ENCODE measurements at regions not wholly inside any gene's neighbourhood (a gene's known extent, or its start where the extent isn't known, plus 50 kb on each side); places are given as distances from the start of the nearest gene placed in this dataset.

DNA sequence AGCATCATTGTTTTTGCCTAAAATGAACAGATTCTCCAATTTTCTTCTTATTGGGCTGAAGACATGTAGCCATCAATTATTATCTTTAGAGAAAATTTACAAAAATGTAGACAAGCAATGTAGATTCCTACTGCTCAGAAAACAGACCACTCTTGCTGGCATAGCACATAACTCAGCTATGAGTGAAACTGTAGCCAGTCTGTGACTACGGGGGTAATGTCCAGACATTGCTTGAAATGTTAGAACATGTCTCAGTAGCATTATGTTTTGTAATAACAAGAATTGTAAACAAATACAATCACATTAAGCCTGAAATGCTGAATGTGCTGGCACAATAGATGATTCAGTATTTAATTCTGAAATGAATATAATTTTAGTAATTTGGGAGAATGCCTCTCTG is 265.7 kb upstream of the KCNJ16 start:
- 88 to 90% methylated on average over 1 of the region's 1 CpG for WGBS, 2 donors
- TF ChIP-seq, protein P1, sequence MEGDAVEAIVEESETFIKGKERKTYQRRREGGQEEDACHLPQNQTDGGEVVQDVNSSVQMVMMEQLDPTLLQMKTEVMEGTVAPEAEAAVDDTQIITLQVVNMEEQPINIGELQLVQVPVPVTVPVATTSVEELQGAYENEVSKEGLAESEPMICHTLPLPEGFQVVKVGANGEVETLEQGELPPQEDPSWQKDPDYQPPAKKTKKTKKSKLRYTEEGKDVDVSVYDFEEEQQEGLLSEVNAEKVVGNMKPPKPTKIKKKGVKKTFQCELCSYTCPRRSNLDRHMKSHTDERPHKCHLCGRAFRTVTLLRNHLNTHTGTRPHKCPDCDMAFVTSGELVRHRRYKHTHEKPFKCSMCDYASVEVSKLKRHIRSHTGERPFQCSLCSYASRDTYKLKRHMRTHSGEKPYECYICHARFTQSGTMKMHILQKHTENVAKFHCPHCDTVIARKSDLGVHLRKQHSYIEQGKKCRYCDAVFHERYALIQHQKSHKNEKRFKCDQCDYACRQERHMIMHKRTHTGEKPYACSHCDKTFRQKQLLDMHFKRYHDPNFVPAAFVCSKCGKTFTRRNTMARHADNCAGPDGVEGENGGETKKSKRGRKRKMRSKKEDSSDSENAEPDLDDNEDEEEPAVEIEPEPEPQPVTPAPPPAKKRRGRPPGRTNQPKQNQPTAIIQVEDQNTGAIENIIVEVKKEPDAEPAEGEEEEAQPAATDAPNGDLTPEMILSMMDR (IDR thresholded peaks at IDR 0.05) = no peak
- no peak for TF ChIP-seq POLR2A (IDR thresholded peaks at IDR 0.05)
- Histone ChIP-seq H3K4me3 (no peak overlapping the region), H3K27me3 (no peaks in the 10 kb centered on the region), H3K9me3 (no peaks in the 10 kb centered on the region), H3K4me1 (no peaks in the 10 kb centered on the region), H3K36me3 (ENCODE audit: low read depth, missing control alignments) (no peaks in the 10 kb centered on the region), H3K27ac (no peak overlapping the region)
- DNase-seq = no peak
- intact Hi-C loops (cut with DNase I; ENCODE audit: low total_unique reads) = no loop called here

DNA sequence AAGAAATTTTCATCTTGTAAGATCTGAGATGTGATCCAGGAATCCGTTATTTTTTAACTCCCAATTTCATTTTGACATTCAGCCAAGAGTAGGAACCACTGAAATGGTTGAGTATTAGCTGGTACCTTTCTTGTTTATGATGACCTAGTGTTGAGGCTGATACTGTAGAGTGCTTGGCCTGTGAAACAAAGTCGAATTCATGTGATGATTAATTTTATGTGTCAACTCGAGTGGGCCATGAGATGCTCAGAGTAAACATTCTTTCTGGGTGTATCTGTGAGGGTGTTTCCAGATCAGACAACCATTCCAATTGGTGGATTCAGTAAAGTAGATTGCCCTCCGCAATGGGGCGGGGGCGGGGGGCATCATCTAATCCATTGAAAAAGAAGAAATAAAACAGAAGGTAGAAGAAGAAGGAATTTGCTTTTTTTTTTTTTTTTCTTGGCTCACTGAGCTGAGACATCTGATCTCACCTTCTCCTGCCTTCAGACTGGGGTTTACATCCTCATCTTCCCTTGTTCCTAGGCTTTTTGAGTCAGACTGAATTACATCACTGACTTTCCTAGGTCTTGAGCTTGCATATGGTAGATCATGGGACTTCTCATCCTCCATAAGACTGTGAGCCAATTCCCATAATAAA is 264.6 kb upstream of the KCNJ16 start:
- no peak for TF ChIP-seq POLR2A (IDR thresholded peaks at IDR 0.05)
- TF ChIP-seq, protein P1 (IDR thresholded peaks at IDR 0.05) = no peak
- H3K27ac ChIP-seq = no peak overlapping the region
- no peaks in the 10 kb centered on the region for H3K36me3 ChIP-seq (ENCODE audit: low read depth, missing control alignments)
- H3K4me1 ChIP-seq = no peaks in the 10 kb centered on the region
- H3K27me3 ChIP-seq = no peaks in the 10 kb centered on the region
- no peak overlapping the region for H3K4me3 ChIP-seq
- no peak for DNase-seq
- intact Hi-C loops (cut with DNase I; ENCODE audit: low total_unique reads) = no loop called here
- WGBS, 2 donors = 86 to 89% methylated on average over 6 of the region's 6 CpGs
- H3K9me3 ChIP-seq = no peaks in the 10 kb centered on the region

DNA sequence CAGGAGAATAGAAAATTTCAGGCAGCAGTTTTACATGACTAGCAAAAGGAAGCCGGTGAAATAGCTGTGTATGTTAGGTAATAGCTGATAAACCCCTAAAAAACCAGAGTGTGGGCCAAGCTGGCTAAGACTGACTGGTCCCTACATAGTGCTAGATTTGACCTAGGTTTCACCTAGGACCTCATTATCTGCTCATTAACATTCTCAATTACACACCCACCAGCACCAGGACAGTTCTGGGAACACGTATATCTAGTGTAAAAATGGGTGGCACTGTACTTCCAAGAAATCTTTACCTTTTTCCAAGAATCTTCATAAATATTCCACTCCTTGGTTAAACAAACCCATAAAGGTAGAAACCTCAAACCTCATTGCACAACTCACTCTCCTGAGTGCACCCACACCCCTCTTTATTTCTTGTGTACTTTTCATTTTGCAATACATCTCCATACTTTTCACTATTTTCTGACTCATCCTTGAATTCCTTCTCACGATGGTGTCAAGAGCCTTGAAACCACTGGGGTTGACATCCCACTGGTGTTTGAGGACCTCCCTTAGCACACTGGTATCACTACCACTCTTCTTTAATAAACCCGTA is 262.7 kb upstream of the KCNJ16 start:
- DNase-seq = no peak
- no peaks in the 10 kb centered on the region for H3K36me3 ChIP-seq (ENCODE audit: low read depth, missing control alignments)
- no peaks in the 10 kb centered on the region for H3K9me3 ChIP-seq
- no peaks in the 10 kb centered on the region for H3K4me1 ChIP-seq
- no peaks in the 10 kb centered on the region for H3K27me3 ChIP-seq
- H3K4me3 ChIP-seq = no peak overlapping the region
- no peak overlapping the region for H3K27ac ChIP-seq
- intact Hi-C loops (cut with DNase I; ENCODE audit: low total_unique reads) = no loop called here
- TF ChIP-seq, protein P1 (IDR thresholded peaks at IDR 0.05) = no peak
- no peak for TF ChIP-seq POLR2A (IDR thresholded peaks at IDR 0.05)
- 93 to 94% methylated on average over 4 of the region's 4 CpGs for WGBS, 2 donors

DNA sequence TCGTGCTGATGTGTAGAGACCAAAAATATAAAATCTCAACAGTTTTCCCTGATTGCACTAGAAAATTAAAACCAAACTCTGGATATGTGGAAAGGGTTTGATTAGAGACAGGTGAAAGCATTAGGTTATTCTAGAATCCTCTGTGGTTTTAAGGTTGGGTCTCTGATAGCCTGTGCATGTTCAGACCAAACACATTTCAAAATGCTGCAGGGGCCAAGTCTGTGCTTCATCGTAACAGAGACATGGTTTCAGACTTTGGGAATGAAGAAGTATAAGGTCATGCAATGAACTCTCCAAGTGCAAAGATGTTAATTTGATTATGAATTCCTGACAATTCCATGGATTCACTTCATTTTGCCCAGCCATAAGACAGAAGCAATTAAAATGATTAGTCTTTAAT is 261.0 kb upstream of the KCNJ16 start:
- intact Hi-C loops (cut with DNase I; ENCODE audit: low total_unique reads) = no loop called here
- no peak for TF ChIP-seq POLR2A (IDR thresholded peaks at IDR 0.05)
- TF ChIP-seq, protein P1 (IDR thresholded peaks at IDR 0.05) = no peak
- no peak for DNase-seq
- no peak overlapping the region for H3K4me3 ChIP-seq
- no peaks in the 10 kb centered on the region for H3K4me1 ChIP-seq
- no peaks in the 10 kb centered on the region for H3K36me3 ChIP-seq (ENCODE audit: low read depth, missing control alignments)
- H3K9me3 ChIP-seq = no peaks in the 10 kb centered on the region
- no peak overlapping the region for H3K27ac ChIP-seq
- H3K27me3 ChIP-seq = no peaks in the 10 kb centered on the region
- 77 to 80% methylated on average over 2 of the region's 2 CpGs for WGBS, 2 donors

DNA sequence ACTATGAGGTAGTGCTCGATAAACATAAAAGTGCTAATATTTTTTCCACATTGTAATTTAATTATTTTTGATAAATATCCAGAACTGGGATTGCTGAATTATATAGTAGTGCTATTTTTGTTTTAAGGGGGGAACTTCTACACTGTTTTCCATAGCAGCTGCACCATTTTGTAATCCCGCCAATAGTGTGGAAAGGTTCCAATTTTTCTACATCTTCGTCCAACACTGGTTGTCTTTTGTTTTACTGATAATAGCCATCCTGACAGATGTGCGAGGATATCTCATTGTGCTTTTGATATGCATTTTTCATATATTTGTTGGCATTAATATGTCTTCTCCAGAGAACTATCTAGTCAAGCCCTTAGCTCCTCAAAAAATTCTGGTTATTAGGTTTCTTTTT is 259.6 kb upstream of the KCNJ16 start:
- Histone ChIP-seq H3K4me1 (no peaks in the 10 kb centered on the region), H3K36me3 (ENCODE audit: low read depth, missing control alignments) (no peaks in the 10 kb centered on the region), H3K4me3 (no peak overlapping the region), H3K27ac (no peak overlapping the region), H3K27me3 (no peaks in the 10 kb centered on the region), H3K9me3 (no peaks in the 10 kb centered on the region)
- intact Hi-C loops (cut with DNase I; ENCODE audit: low total_unique reads) = no loop called here
- TF ChIP-seq, protein P1 (IDR thresholded peaks at IDR 0.05) = no peak
- TF ChIP-seq POLR2A (IDR thresholded peaks at IDR 0.05) = no peak
- no peak for DNase-seq
- WGBS, 2 donors = 68% methylated on average over 4 of the region's 4 CpGs

Data from testis (tissue), 2 donors.